OCI-LY1 (cell line): ENCODE measurements at regions not wholly inside any gene's neighbourhood (a gene's known extent, or its start where the extent isn't known, plus 50 kb on each side); places are given as distances from the start of the nearest gene placed in this dataset.

Experiments
- H2AFZ ChIP-seq: fragments of 200-600 bp; sonication (generic), shearing (Covaris generic); 2 replicates; pipeline ENCODE4 v1.6.0; 2014; ENCODE audit warnings: antibody characterized with exemption, mild to moderate bottlenecking, low read length
- H3F3A ChIP-seq: fragments of 200-600 bp; sonication (generic), shearing (Covaris generic); 2 replicates; pipeline ENCODE4 v1.6.0; 2014; ENCODE audit warnings: mild to moderate bottlenecking, antibody characterized with exemption, low read length, moderate library complexity; ENCODE audit not compliant: insufficient read depth
- H3K27ac ChIP-seq: fragments of 200-600 bp; sonication (generic); 2 replicates; pipeline ENCODE4 v1.5.1; 2014; ENCODE audit warnings: low read length, mixed run types, mild to moderate bottlenecking, low read depth; ENCODE audit not compliant: poor library complexity, severe bottlenecking
- H3K27me3 ChIP-seq: fragments of 200-600 bp; sonication (generic); 2 replicates; pipeline ENCODE4 v1.6.0; 2014; ENCODE audit warnings: antibody characterized with exemption, mild to moderate bottlenecking, low read length, moderate library complexity; ENCODE audit not compliant: insufficient read depth
- H3K36me3 ChIP-seq: fragments of 200-600 bp; sonication (generic); 2 replicates; pipeline ENCODE4 v1.6.1; 2014; ENCODE audit warnings: mild to moderate bottlenecking, antibody characterized with exemption, low read length, moderate library complexity, mixed read lengths; ENCODE audit not compliant: insufficient read depth
- H3K4me1 ChIP-seq: fragments of 200-600 bp; sonication (generic); 2 replicates; pipeline ENCODE4 v1.5.1; 2014; ENCODE audit warnings: mild to moderate bottlenecking, low read length, moderate library complexity; ENCODE audit not compliant: insufficient read depth, severe bottlenecking
- H3K4me2 ChIP-seq: fragments of 200-600 bp; sonication (generic), shearing (Covaris generic); 2 replicates; pipeline ENCODE4 v1.6.1; 2014; ENCODE audit warnings: low read length
- H3K4me3 ChIP-seq: fragments of 200-600 bp; sonication (generic); 2 replicates; pipeline ENCODE4 v1.5.1; 2014; ENCODE audit warnings: low read length, low read depth, mild to moderate bottlenecking, mixed read lengths; ENCODE audit not compliant: poor library complexity, severe bottlenecking
- H3K79me2 ChIP-seq: fragments of 200-600 bp; shearing (Covaris generic); 2 replicates; pipeline ENCODE4 v1.6.1; 2016; ENCODE audit warnings: mixed run types, low read length, mixed read lengths; ENCODE audit not compliant: insufficient read depth
- H3K9ac ChIP-seq: fragments of 200-600 bp; sonication (generic), shearing (Covaris generic); 2 replicates; pipeline ENCODE4 v1.6.1; 2014; ENCODE audit warnings: mild to moderate bottlenecking, low read length, mixed read lengths
- H3K9me2 ChIP-seq: fragments of 200-600 bp; sonication (generic), shearing (Covaris generic); 2 replicates; pipeline ENCODE4 v1.6.1; 2014; ENCODE audit warnings: low read depth, mild to moderate bottlenecking, low read length, mixed read lengths
- H3K9me3 ChIP-seq: fragments of 200-600 bp; shearing (Covaris generic); 2 replicates; pipeline ENCODE4 v1.6.1; 2014; ENCODE audit warnings: low read length, mixed read lengths
- H4K20me1 ChIP-seq: fragments of 200-600 bp; sonication (generic), shearing (Covaris generic); 2 replicates; pipeline ENCODE4 v1.6.0; 2016; ENCODE audit warnings: mild to moderate bottlenecking, low read length; ENCODE audit not compliant: insufficient read depth
- CTCF ChIP-seq: fragments of 200-600 bp; sonication (generic), shearing (Covaris generic); IDR thresholded peaks from 2 replicates; pipeline ENCODE4 v1.5.1; 2017; ENCODE audit warnings: mild to moderate bottlenecking, antibody characterized with exemption, low read length, moderate library complexity, mixed read lengths
- EZH2 ChIP-seq: fragments of 200-600 bp; sonication (generic), shearing (Covaris generic); IDR thresholded peaks from 2 replicates; pipeline ENCODE4 v1.8.0; 2017; ENCODE audit warnings: borderline replicate concordance, mixed run types, mild to moderate bottlenecking, antibody characterized with exemption, low read length, moderate library complexity, mixed read lengths

- Histone ChIP-seq H3K79me2 (no peaks in the 10 kb centered on the region), H3K27me3 (no peaks in the 10 kb centered on the region), H3K9me2 (no peaks in the 10 kb centered on the region), H3K9ac (no peak overlapping the region), H4K20me1 (no peaks in the 10 kb centered on the region), H3K4me2 (no peak overlapping the region), H2AFZ (no peak overlapping the region), H3K36me3 (no peaks in the 10 kb centered on the region), H3K4me1 (no peaks in the 10 kb centered on the region), H3F3A (no peaks in the 10 kb centered on the region), H3K27ac (no peak overlapping the region), H3K4me3 (no peak overlapping the region), H3K9me3 (no peaks in the 10 kb centered on the region)
- TF ChIP-seq CTCF (no peak), EZH2 (no peak)
These were observed 145.7 kb upstream of the PLEKHA5 start for GRCh38 chr12:18983854-18984253.

GRCh38 chr12:18990856-18991255 is 138.7 kb upstream of the PLEKHA5 start:
- no peaks in the 10 kb centered on the region for H4K20me1 ChIP-seq
- no peaks in the 10 kb centered on the region for H3K27me3 ChIP-seq
- H3K9ac ChIP-seq: no peak overlapping the region
- no peak overlapping the region for H2AFZ ChIP-seq
- no peak for TF ChIP-seq EZH2
- TF ChIP-seq CTCF: no peak
- H3K79me2 ChIP-seq: no peaks in the 10 kb centered on the region
- no peaks in the 10 kb centered on the region for H3K9me2 ChIP-seq
- no peak overlapping the region for H3K4me3 ChIP-seq
- H3K4me1 ChIP-seq: no peaks in the 10 kb centered on the region
- H3K9me3 ChIP-seq: no peaks in the 10 kb centered on the region
- no peaks in the 10 kb centered on the region for H3F3A ChIP-seq
- no peaks in the 10 kb centered on the region for H3K36me3 ChIP-seq
- H3K4me2 ChIP-seq: no peak overlapping the region
- no peak overlapping the region for H3K27ac ChIP-seq

- Histone ChIP-seq H3K4me1 (no peaks in the 10 kb centered on the region), H3K27ac (no peak overlapping the region), H3K9me2 (no peaks in the 10 kb centered on the region), H4K20me1 (no peaks in the 10 kb centered on the region), H3K4me2 (no peak overlapping the region), H3K27me3 (no peaks in the 10 kb centered on the region), H3F3A (no peaks in the 10 kb centered on the region), H3K36me3 (no peaks in the 10 kb centered on the region), H3K9me3 (no peaks in the 10 kb centered on the region), H3K4me3 (no peak overlapping the region), H3K9ac (no peak overlapping the region), H2AFZ (no peak overlapping the region), H3K79me2 (no peaks in the 10 kb centered on the region)
- no peak for TF ChIP-seq CTCF
These were observed 137.2 kb upstream of the PLEKHA5 start for GRCh38 chr12:18992336-18992735.
